ENCODE measurements at regions not wholly inside any gene's neighbourhood (a gene's known extent, or its start where the extent isn't known, plus 50 kb on each side); places are given as distances from the start of the nearest gene placed in this dataset.

DNA sequence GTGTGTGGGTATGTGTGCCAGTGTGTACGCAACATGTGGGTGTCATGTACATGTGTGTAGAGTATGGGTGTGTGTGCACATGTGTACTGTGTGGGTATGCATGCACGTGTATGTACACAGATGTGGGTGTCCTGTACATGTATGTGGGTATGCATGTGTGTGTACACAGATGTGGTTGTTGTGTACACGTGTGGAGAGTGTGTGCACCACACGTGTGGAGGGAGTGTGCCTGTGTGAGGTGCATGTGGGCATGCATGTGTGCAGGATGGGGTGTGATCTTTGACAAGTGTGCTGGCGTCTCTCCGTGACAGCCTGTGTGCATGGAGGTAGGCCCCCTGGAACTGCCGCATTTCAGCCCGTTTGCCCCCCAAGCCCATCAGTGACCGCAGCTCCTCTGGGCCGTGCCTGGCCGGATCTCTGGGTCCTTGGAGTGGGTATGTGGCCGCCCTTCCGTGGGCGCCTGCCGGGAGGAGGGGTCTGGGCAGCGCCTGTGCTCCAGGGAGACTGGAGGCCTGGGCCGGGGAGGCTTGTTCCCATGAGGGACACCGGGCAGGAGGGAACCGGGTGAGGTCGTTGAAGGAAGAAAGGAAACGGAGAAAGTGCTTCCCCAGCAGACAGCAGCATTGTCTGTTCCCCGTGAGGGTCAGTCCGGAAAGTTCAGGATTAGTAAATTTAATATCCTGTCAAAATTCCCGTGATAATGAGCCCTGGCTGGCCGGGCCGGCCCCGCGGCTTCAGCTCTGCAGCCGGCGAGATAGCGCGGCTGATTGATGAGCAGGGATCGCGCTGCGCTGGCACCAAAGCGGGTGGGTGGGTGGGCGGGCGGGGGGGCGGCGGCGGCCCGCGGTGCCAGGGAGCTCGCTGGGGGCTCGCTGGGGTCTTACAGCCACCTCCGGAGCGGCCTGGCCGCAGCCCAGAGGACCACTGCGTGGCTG lies 91.1 kb upstream of the SOX1 start:
- Histone ChIP-seq H3K9me3 (replicated peaks; ENCODE audit: control insufficient read depth, insufficient read depth, low read length) (peaks cover 5% of the 10 kb centered on the region), H3K79me2 (ENCODE audit: control insufficient read depth, insufficient read depth, low read length) (no peaks in the 10 kb centered on the region)
- no peak for DNase-seq (ENCODE audit: low read depth, low spot score)

More for the DNA sequence above, 91.1 kb upstream of the SOX1 start:
- in situ Hi-C loops (cut with MboI): loop anchor here (5.0 kb wide), 1 partner anchor 49 kb away; no protein-coding TSS in a partner anchor
- POLR2A ChIA-PET: no interaction called here
- ATAC-seq (no peak), FAIRE-seq (no peak)
- no peaks in the 10 kb centered on the region for H3K4me1 ChIP-seq (ENCODE audit: control insufficient read depth, insufficient read depth, low read length)
- H3K27me3 ChIP-seq (replicated peaks in 1 of 2; ENCODE audit: control insufficient read depth in 2 of 2, insufficient read depth in 2 of 2, low read length in 1 of 2): no peaks in the 10 kb centered on the region
- H4K20me1 ChIP-seq (ENCODE audit: control insufficient read depth, insufficient read depth): no peaks in the 10 kb centered on the region
- H3K36me3 ChIP-seq (ENCODE audit: control insufficient read depth in 2 of 2, insufficient read depth in 2 of 2, low read length in 1 of 2): no peaks in the 10 kb centered on the region
- intact Hi-C loops (cut with micrococcal nuclease; ENCODE audit: unreplicated experiment): no loop called here
- no peak overlapping the region for H3K4me2 ChIP-seq (ENCODE audit: control insufficient read depth, insufficient read depth)
- CTCF ChIA-PET: no interaction called here
- SMC1A ChIA-PET (ENCODE audit: uncharacterized antibody, unreplicated experiment): no interaction called here
- RAD21 ChIA-PET (ENCODE audit: unreplicated experiment): no interaction called here
- 67% methylated on average over 47 of the region's 49 CpGs for WGBS (ENCODE audit: insufficient coverage, insufficient replicate concordance, low lambda C conversion rate, missing lambda C conversion rate)
- no peak overlapping the region for H3K27ac ChIP-seq (ENCODE audit: control insufficient read depth, insufficient read depth)
- no peak overlapping the region for H3K9ac ChIP-seq (ENCODE audit: control insufficient read depth, insufficient read depth, low read length)
- TF ChIP-seq EED (IDR thresholded peaks at IDR 0.05; ENCODE audit: low read depth) (no peak), PKNOX1 (IDR thresholded peaks at IDR 0.05) (no peak), CTCF (IDR thresholded peaks at IDR 0.05 in 2 of 3, conservative IDR thresholded peaks at IDR 0.05 in 1 of 3; ENCODE audit: control insufficient read depth in 2 of 3, extremely low read depth in 1 of 3, insufficient read depth in 1 of 3, low read depth in 3 of 3, low read length in 3 of 3) (no peak), MYB (IDR thresholded peaks at IDR 0.05; ENCODE audit: borderline replicate concordance, low read depth, low read length) (no peak)
- no TSS peak for BruUV-seq (replicated peaks)
- H2AFZ ChIP-seq (ENCODE audit: control insufficient read depth, low read depth, low read length): no peak overlapping the region
- H3K4me3 ChIP-seq: no peak overlapping the region

All from GM12878 (cell line).